ENCODE measurements at regions not wholly inside any gene's neighbourhood (a gene's known extent, or its start where the extent isn't known, plus 50 kb on each side); places are given as distances from the start of the nearest gene placed in this dataset.

DNA sequence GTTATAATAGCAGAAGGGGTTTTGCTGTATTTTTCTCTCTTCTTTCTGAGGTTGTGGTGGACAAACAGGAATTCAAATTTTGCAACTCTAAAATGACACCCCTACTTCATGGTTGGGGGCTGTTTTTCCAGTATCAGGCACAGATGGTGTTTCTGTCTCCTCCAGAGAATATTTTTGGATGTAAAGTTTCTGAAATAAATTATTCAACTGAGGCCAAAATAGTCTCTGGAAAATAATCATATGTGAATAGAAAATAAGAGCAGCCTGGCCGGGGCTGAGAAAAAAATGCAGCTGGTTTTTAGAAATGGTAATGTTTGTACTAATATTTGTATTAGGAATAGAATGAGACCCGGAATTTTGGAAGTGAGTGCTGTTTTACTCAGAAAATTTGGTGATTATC, 121.3 kb upstream of the ADAMTS9 start:
- Histone ChIP-seq H3K4me3 (no peak overlapping the region), H3K4me1 (peaks cover under 1 to 39% (median 4%) of the 10 kb centered on the region in 3 donors), H3K9me3 (no peaks in the 10 kb centered on the region), H3K27ac (no peak overlapping the region), H3K36me3 (peaks cover 0 to 46% of the 10 kb centered on the region in 2 donors), H3K27me3 (no peaks in the 10 kb centered on the region)
- 57 to 58% methylated on average over 2 of the region's 2 CpGs for WGBS, 2 donors (ENCODE audit: low coverage in 1 of 2)
- no peak for TF ChIP-seq CTCF (IDR thresholded peaks at IDR 0.05)
- TF ChIP-seq POLR2AphosphoS5 (IDR thresholded peaks at IDR 0.05), result no peak
- no peak for TF ChIP-seq EP300 (IDR thresholded peaks at IDR 0.05)
- TF ChIP-seq POLR2A (IDR thresholded peaks at IDR 0.05), result no peak
- no peak for ATAC-seq

- peaks cover 0 to 57% of the 10 kb centered on the region in 2 donors for H3K36me3 ChIP-seq
- H3K4me1 ChIP-seq, result peaks cover 0 to 31% (median 0%) of the 10 kb centered on the region in 3 donors
- H3K27me3 ChIP-seq, result no peaks in the 10 kb centered on the region
- H3K9me3 ChIP-seq, result no peaks in the 10 kb centered on the region
- no peak for ATAC-seq
- no peak overlapping the region for H3K4me3 ChIP-seq
- TF ChIP-seq POLR2AphosphoS5 (IDR thresholded peaks at IDR 0.05) (no peak), CTCF (IDR thresholded peaks at IDR 0.05) (no peak), EP300 (IDR thresholded peaks at IDR 0.05) (no peak)
- no peak overlapping the region for H3K27ac ChIP-seq
These were observed 120.3 kb upstream of the ADAMTS9 start for GRCh38 chr3:64808061-64808460.

DNA sequence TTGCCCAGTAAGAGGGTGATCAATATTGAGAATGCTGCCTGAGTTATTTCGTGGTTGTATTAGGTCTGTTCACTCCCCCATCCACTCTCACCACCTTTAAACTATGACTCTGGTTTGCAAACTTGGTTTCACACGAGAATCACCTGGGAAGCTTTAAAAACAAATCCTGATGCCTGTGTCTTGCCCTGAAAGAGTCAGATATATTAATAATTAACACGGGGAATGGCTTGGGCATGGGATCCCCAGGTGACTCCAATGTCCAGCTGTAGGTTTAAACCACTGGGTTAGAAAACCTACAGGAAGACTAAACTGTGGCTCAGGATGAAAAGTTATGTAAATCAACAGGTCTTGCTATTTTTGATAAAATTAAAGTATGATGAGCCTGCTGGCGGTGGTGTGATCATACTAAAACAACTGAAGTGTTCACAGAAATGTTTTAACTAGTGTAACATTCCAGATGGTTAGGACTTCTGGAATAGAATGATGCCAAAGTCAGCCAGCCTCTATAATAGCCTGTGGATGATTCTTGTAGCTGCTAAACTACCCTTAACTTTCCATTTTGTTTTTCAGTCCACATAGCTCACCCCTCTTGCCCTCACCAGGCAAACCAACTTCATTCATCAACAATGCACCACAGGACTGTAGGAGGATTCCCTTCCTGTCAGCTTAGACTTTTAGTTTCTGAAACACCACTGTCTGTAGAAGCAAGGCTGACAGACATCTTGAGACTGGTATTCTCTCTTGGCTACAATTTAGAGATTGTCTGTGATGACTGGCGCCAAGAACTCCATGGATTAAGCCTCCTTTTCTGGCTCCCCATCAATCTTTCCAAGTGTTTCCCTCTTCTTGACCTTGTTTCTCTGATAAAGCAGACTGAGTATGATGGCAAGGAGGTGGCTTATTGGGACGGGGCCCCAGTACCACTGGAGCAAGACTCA, 119.1 kb upstream of the ADAMTS9 start:
- no peaks in the 10 kb centered on the region for H3K9me3 ChIP-seq
- H3K27me3 ChIP-seq, result no peaks in the 10 kb centered on the region
- no peak overlapping the region for H3K4me3 ChIP-seq
- ATAC-seq, result no peak
- no peak for TF ChIP-seq CTCF (IDR thresholded peaks at IDR 0.05)
- no peak for TF ChIP-seq POLR2A (IDR thresholded peaks at IDR 0.05)
- TF ChIP-seq POLR2AphosphoS5 (IDR thresholded peaks at IDR 0.05), result no peak
- TF ChIP-seq EP300 (IDR thresholded peaks at IDR 0.05), result no peak
- H3K27ac ChIP-seq, result peak overlapping the region in 1 of 4 donors; percentile 37
- peaks cover 0 to 31% (median 0%) of the 10 kb centered on the region in 3 donors for H3K4me1 ChIP-seq
- 82 to 91% methylated on average over 5 to 6 of the region's 6 CpGs for WGBS, 2 donors (ENCODE audit: low coverage in 1 of 2)
- peaks cover 0 to 53% of the 10 kb centered on the region in 2 donors for H3K36me3 ChIP-seq

GRCh38 chr3:64805978-64806377, 118.2 kb upstream of the ADAMTS9 start:
- peaks cover 0 to 31% (median 0%) of the 10 kb centered on the region in 3 donors for H3K4me1 ChIP-seq
- peaks cover 0 to 57% of the 10 kb centered on the region in 2 donors for H3K36me3 ChIP-seq
- 56 to 60% methylated on average over 2 of the region's 2 CpGs for WGBS, 2 donors (ENCODE audit: low coverage in 1 of 2)
- no peaks in the 10 kb centered on the region for H3K27me3 ChIP-seq
- H3K27ac ChIP-seq, result no peak overlapping the region
- H3K9me3 ChIP-seq, result no peaks in the 10 kb centered on the region
- no peak overlapping the region for H3K4me3 ChIP-seq
- no peak for ATAC-seq
- TF ChIP-seq POLR2A (IDR thresholded peaks at IDR 0.05) (no peak), POLR2AphosphoS5 (IDR thresholded peaks at IDR 0.05) (no peak), CTCF (IDR thresholded peaks at IDR 0.05) (no peak), EP300 (IDR thresholded peaks at IDR 0.05) (no peak)

GRCh38 chr3:64805248-64805647, 117.4 kb upstream of the ADAMTS9 start:
- ATAC-seq, result no peak
- Histone ChIP-seq H3K4me1 (peaks cover 0 to 31% (median 0%) of the 10 kb centered on the region in 3 donors), H3K9me3 (no peaks in the 10 kb centered on the region), H3K4me3 (no peak overlapping the region), H3K36me3 (peaks cover 0 to 57% of the 10 kb centered on the region in 2 donors), H3K27ac (no peak overlapping the region), H3K27me3 (no peaks in the 10 kb centered on the region)
- TF ChIP-seq CTCF (IDR thresholded peaks at IDR 0.05) (no peak), POLR2A (IDR thresholded peaks at IDR 0.05) (no peak), EP300 (IDR thresholded peaks at IDR 0.05) (no peak), POLR2AphosphoS5 (IDR thresholded peaks at IDR 0.05) (no peak)
- WGBS, 2 donors (ENCODE audit: low coverage in 1 of 2), result 78 to 100% methylated on average over 2 of the region's 2 CpGs

All from gastroesophageal sphincter (tissue), 4 donors.